Spleen (tissue), 11 donors: ENCODE measurements at regions not wholly inside any gene's neighbourhood (a gene's known extent, or its start where the extent isn't known, plus 50 kb on each side); places are given as distances from the start of the nearest gene placed in this dataset.

ENCODE experiments used
- DNase-seq: peaks from one replicate; pipeline ENCODE4 v3.0.0-alpha.2; 2020
- H3K27ac ChIP-seq, 8 donors: fragments of 200-600 bp; sonication (generic) in 7 of 8; 1 replicate in 4 of 8; 2 replicates in 4 of 8; pipeline versions ENCODE4 v1.5.0 to v1.8.0; 2016 to 2021; ENCODE audit warnings: inconsistent platforms in 4 of 8, mild to moderate bottlenecking in 4 of 8, moderate library complexity in 1 of 8
- H3K27me3 ChIP-seq, 7 donors: fragments of 200-600 bp; sonication (generic) in 6 of 7; replicated peaks in 1 of 7; 1 replicate in 4 of 7; 2 replicates in 3 of 7; pipeline versions ENCODE4 v1.5.0 to v1.8.0; 2016 to 2021; ENCODE audit warnings: inconsistent platforms in 3 of 7, mild to moderate bottlenecking in 1 of 7
- H3K36me3 ChIP-seq, 6 donors: fragments of 200-600 bp; sonication (generic) in 5 of 6; 1 replicate in 4 of 6; 2 replicates in 2 of 6; pipeline versions ENCODE4 v1.5.0 to v1.8.0; 2016 to 2021; ENCODE audit warnings: inconsistent platforms in 2 of 6
- H3K4me1 ChIP-seq, 6 donors: fragments of 200-600 bp; sonication (generic) in 5 of 6; 1 replicate in 3 of 6; 2 replicates in 3 of 6; pipeline versions ENCODE4 v1.5.0 to v1.8.0; 2016 to 2021; ENCODE audit warnings: inconsistent platforms in 3 of 6
- H3K4me3 ChIP-seq, 8 donors: fragments of 200-600 bp; sonication (generic) in 7 of 8; 1 replicate in 4 of 8; 2 replicates in 4 of 8; pipeline versions ENCODE4 v1.5.0 to v1.8.0; 2016 to 2021; ENCODE audit warnings: inconsistent platforms in 4 of 8, mild to moderate bottlenecking in 4 of 8, moderate library complexity in 2 of 8
- H3K9me3 ChIP-seq, 8 donors: fragments of 200-600 bp; sonication (generic) in 7 of 8; 1 replicate in 4 of 8; 2 replicates in 4 of 8; pipeline versions ENCODE4 v1.5.0 to v1.8.0; 2016 to 2021; ENCODE audit warnings: inconsistent platforms in 4 of 8
- POLR2A ChIP-seq, 3 donors: fragments of 450-650 bp; IDR thresholded peaks; one replicate each; pipeline ENCODE4 v1.5.1; 2017; ENCODE audit warnings: antibody characterized with exemption in 3 of 3, mild to moderate bottlenecking in 1 of 3
- POLR2AphosphoS5 ChIP-seq, 3 donors: sonication (generic); formaldehyde crosslinking; IDR thresholded peaks; one replicate each; pipeline ENCODE4 v1.5.1; 2017; ENCODE audit warnings: antibody characterized with exemption in 3 of 3
- WGBS, 5 donors: extraction: QIAGEN DNeasy Blood & Tissue Kit in 3 of 5; methylation state at CpG; one replicate each; pipeline versions ENCODE4 v1.1.5 to v1.1.7; 2013 to 2018; 5-methylcytosine and 5-hydroxymethylcytosine counted together
- intact Hi-C: fragments of 100-400 bp; cut with DNase I; formaldehyde crosslinking; loops from one replicate; pipeline ENCODE4 v1.15.0; 2023; ENCODE audit warnings: low total_unique reads
- TF ChIP-seq, protein P1 (sequence below), 11 experiments: fragments of 200-600 bp in 7 of 11; fragments of 450-650 bp in 4 of 11; sonication (generic) in 4 of 11; IDR thresholded peaks in 8 of 11; conservative IDR thresholded peaks in 3 of 11; 1 replicate in 7 of 11; 2 replicates in 4 of 11; pipeline versions ENCODE4 v1.4.0 to v1.8.0; 2016 to 2021; ENCODE audit warnings: antibody characterized with exemption in 11 of 11, inconsistent platforms in 4 of 11, mild to moderate bottlenecking in 1 of 11
- donor health status: healthy with polysubstance abuse.
- donor health status: DM: no; HTN: no; CAD: no; lungs with moderate emphysema.
- donor health status: DM: no; HTN: no; CAD: no.
- donor health status: Bipolar disorder and iron deficiency.
- donor health status: healthy.
- donor health status: DM: no; HTN: no; CAD: no.
- donor health status: DM: yes; HTN: yes; CAD: no.

DNA sequence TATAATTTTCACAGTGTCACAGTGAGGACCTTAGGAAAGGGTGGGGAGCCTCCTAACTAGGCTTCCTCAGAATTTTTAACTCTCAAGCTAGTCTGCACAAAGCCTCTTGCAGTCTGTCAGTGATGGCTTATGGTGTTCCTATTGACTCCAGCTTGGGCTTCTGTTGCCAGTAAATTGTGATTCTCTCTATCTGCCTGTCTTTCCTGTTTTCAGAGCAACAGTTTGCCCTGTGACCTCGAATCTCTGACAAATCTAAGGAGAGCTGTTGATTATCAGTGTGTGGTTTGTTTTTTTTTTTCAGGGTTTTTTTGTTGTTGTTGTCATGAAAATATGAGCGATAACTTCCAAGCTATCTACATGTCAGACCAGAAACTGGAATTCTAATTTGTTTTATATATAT is 423.2 kb upstream of the B3GALT2 start:
- H3K4me3 ChIP-seq: no peak overlapping the region
- H3K4me1 ChIP-seq: no peaks in the 10 kb centered on the region
- H3K27ac ChIP-seq: peak overlapping the region in 1 of 8 donors; percentile 31
- TF ChIP-seq, protein P1, sequence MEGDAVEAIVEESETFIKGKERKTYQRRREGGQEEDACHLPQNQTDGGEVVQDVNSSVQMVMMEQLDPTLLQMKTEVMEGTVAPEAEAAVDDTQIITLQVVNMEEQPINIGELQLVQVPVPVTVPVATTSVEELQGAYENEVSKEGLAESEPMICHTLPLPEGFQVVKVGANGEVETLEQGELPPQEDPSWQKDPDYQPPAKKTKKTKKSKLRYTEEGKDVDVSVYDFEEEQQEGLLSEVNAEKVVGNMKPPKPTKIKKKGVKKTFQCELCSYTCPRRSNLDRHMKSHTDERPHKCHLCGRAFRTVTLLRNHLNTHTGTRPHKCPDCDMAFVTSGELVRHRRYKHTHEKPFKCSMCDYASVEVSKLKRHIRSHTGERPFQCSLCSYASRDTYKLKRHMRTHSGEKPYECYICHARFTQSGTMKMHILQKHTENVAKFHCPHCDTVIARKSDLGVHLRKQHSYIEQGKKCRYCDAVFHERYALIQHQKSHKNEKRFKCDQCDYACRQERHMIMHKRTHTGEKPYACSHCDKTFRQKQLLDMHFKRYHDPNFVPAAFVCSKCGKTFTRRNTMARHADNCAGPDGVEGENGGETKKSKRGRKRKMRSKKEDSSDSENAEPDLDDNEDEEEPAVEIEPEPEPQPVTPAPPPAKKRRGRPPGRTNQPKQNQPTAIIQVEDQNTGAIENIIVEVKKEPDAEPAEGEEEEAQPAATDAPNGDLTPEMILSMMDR (IDR thresholded peaks at IDR 0.05 in 8 of 11, conservative IDR thresholded peaks at IDR 0.05 in 3 of 11): no peak
- WGBS, 5 donors: 56 to 70% (median 67%) methylated on average over 2 of the region's 2 CpGs
- no peak for DNase-seq
- H3K36me3 ChIP-seq: no peaks in the 10 kb centered on the region
- intact Hi-C loops: no loop called here
- no peaks in the 10 kb centered on the region for H3K27me3 ChIP-seq
- H3K9me3 ChIP-seq: peaks cover 0 to 10% (median 2%) of the 10 kb centered on the region in 8 donors

DNA sequence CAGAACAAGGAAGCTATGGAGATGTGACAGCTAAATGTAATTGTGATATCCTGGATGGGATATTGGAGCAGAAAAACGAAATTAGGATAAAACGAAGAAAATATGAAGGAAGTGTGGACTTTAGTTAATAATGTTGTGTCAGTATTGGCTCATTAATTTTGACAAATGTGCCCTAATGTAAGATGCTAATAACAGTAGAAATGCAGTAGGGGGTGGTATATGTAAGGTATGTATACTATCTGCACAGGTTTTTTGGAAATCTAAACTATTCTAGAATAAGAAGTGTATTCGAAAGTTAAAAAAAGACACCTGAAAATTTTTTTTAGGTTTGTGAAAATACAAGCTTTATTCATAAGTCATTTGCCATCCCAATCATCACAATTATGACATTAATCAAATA is 421.4 kb upstream of the B3GALT2 start:
- H3K27ac ChIP-seq: no peak overlapping the region
- no peaks in the 10 kb centered on the region for H3K4me1 ChIP-seq
- DNase-seq: no peak
- H3K4me3 ChIP-seq: no peak overlapping the region
- 86 to 96% (median 91%) methylated on average over 3 of the region's 3 CpGs for WGBS, 5 donors
- intact Hi-C loops: no loop called here
- H3K36me3 ChIP-seq: no peaks in the 10 kb centered on the region
- no peaks in the 10 kb centered on the region for H3K27me3 ChIP-seq
- peaks cover 0 to 10% (median 2%) of the 10 kb centered on the region in 8 donors for H3K9me3 ChIP-seq
- no peak for TF ChIP-seq POLR2A (IDR thresholded peaks at IDR 0.05)
- TF ChIP-seq, protein P1 (IDR thresholded peaks at IDR 0.05 in 8 of 11, conservative IDR thresholded peaks at IDR 0.05 in 3 of 11): no peak

DNA sequence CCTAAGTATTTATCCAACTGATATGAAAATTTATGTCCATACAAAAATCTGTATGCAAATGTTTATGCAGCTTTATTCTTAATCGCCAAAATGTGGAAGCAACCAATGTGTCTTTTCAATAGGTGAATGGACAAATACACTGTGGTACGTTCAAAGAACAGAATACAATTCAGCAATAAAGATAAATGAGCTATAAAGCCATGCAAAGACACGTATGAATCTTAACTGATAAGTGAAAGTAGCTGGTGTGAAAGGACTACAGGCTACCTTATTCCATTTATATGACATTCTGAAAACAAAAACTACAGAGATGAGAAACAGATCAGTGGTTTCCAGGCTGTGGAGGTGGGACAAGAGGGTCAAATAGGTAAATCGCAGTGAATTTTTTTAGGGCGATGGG is 419.6 kb upstream of the B3GALT2 start:
- Histone ChIP-seq H3K36me3 (no peaks in the 10 kb centered on the region), H3K4me1 (no peaks in the 10 kb centered on the region), H3K27ac (no peak overlapping the region), H3K27me3 (no peaks in the 10 kb centered on the region), H3K4me3 (no peak overlapping the region), H3K9me3 (peaks cover 0 to 10% (median 2%) of the 10 kb centered on the region in 8 donors)
- DNase-seq: no peak
- 93 to 96% (median 94%) methylated on average over 5 of the region's 5 CpGs for WGBS, 5 donors
- TF ChIP-seq POLR2A (IDR thresholded peaks at IDR 0.05): no peak
- no peak for TF ChIP-seq POLR2AphosphoS5 (IDR thresholded peaks at IDR 0.05)
- TF ChIP-seq, protein P1 (IDR thresholded peaks at IDR 0.05 in 8 of 11, conservative IDR thresholded peaks at IDR 0.05 in 3 of 11): no peak
- intact Hi-C loops: no loop called here

DNA sequence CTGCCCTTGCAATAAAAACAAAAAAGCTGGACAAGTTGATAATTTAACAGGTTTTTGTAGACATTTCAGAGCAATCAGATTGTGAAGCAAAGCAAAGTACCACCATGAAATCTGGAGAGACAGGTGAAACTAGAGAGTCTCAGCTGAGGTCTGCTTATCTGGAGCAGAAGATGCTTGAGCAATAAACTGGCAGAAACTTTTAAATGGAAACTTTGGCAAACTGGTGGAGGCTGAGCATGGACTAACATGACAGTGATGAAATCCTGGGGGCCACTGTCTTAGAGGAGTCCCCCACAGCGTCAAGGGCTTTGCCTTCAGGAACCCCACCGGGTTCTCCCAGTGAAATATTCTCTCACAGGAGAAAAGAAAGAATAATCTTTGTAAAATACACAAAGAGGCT is 416.3 kb upstream of the B3GALT2 start:
- no peak for DNase-seq
- no peaks in the 10 kb centered on the region for H3K36me3 ChIP-seq
- TF ChIP-seq, protein P1 (IDR thresholded peaks at IDR 0.05 in 8 of 11, conservative IDR thresholded peaks at IDR 0.05 in 3 of 11): no peak
- TF ChIP-seq POLR2A (IDR thresholded peaks at IDR 0.05): no peak
- no peak for TF ChIP-seq POLR2AphosphoS5 (IDR thresholded peaks at IDR 0.05)
- intact Hi-C loops: no loop called here
- H3K4me3 ChIP-seq: no peak overlapping the region
- WGBS, 5 donors: 74 to 93% (median 83%) methylated on average over 2 of the region's 2 CpGs
- no peak overlapping the region for H3K27ac ChIP-seq
- no peaks in the 10 kb centered on the region for H3K4me1 ChIP-seq
- H3K9me3 ChIP-seq: no peaks in the 10 kb centered on the region
- H3K27me3 ChIP-seq: no peaks in the 10 kb centered on the region
